ENCODE measurements at regions not wholly inside any gene's neighbourhood (a gene's known extent, or its start where the extent isn't known, plus 50 kb on each side); places are given as distances from the start of the nearest gene placed in this dataset.

DNA sequence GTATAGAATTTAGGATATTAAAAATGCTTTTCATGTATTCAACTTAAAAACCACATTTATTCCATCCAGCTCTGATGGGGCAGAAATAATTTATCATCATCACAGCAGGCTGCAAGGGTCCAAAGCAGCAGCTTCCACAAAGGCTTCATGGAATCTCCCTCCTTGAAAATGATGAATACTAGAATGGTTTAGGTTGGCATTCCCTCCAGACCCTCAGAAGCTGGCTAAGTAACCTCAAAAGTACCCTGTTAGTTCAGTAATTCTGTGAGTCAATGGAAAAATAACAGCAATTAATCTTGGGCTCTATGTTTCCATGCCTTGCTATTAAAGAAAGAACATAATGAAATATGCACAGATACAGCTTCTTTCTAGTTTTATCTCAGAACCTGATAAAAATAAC lies 594.9 kb upstream of the DIPK2B start:
- Histone ChIP-seq H3K27me3 (ENCODE audit: control insufficient read depth in 2 of 2, insufficient read depth in 2 of 2, low read length in 2 of 2) (no peaks in the 10 kb centered on the region), H3K9me1 (replicated peaks; ENCODE audit: control insufficient read depth, extremely low read depth, insufficient read depth, low read length) (no peaks in the 10 kb centered on the region), H3K79me2 (ENCODE audit: control insufficient read depth, insufficient read depth, low read length) (peaks cover 32% of the 10 kb centered on the region), H2AFZ (ENCODE audit: low read depth, low read length) (no peak overlapping the region), H3K9me3 (replicated peaks; ENCODE audit: control insufficient read depth, insufficient read depth, low read length) (no peaks in the 10 kb centered on the region), H3K4me2 (ENCODE audit: insufficient read depth, low read length) (no peak overlapping the region), H3K9ac (replicated peaks; ENCODE audit: extremely low read depth, insufficient read depth, low read length) (no peak overlapping the region), H3K4me3 (replicated peaks in 1 of 3; ENCODE audit: insufficient read depth in 1 of 3, low read depth in 1 of 3, low read length in 3 of 3) (no peak overlapping the region), H3K4me1 (ENCODE audit: control insufficient read depth, extremely low read depth, insufficient read depth, low read length) (no peaks in the 10 kb centered on the region), H3K27ac (ENCODE audit: insufficient read depth, low read depth, low read length) (no peak overlapping the region), H3K36me3 (ENCODE audit: control insufficient read depth in 2 of 2, extremely low read depth in 1 of 2, insufficient read depth in 2 of 2, low read length in 2 of 2) (no peaks in the 10 kb centered on the region), H4K20me1 (replicated peaks; ENCODE audit: control insufficient read depth, extremely low read depth, insufficient read depth, low read length) (no peaks in the 10 kb centered on the region)
- intact Hi-C loops (cut with micrococcal nuclease) (loop anchor here (5.0 kb wide), 1 partner anchor 908 kb away; no protein-coding TSS in a partner anchor), dilution Hi-C loops (cut with MboI; ENCODE audit: extremely low pct_ligation_motif_present, low sequenced_read_pairs) (no loop called here)
- BruUV-seq (replicated peaks): no TSS peak
- FAIRE-seq (peak; percentile 12), DNase-seq (ENCODE audit: low read depth, low spot score) (no peak)
- ChIA-PET POLR2A (no interaction called here), CTCF (no interaction called here)
- TF ChIP-seq POLR2AphosphoS5 (IDR thresholded peaks at IDR 0.05; ENCODE audit: insufficient read depth, low read depth, low read length): no peak
- TF ChIP-seq FOS (IDR thresholded peaks at IDR 0.05; ENCODE audit: borderline replicate concordance, insufficient read depth, low read length): no peak
- TF ChIP-seq, protein P1, sequence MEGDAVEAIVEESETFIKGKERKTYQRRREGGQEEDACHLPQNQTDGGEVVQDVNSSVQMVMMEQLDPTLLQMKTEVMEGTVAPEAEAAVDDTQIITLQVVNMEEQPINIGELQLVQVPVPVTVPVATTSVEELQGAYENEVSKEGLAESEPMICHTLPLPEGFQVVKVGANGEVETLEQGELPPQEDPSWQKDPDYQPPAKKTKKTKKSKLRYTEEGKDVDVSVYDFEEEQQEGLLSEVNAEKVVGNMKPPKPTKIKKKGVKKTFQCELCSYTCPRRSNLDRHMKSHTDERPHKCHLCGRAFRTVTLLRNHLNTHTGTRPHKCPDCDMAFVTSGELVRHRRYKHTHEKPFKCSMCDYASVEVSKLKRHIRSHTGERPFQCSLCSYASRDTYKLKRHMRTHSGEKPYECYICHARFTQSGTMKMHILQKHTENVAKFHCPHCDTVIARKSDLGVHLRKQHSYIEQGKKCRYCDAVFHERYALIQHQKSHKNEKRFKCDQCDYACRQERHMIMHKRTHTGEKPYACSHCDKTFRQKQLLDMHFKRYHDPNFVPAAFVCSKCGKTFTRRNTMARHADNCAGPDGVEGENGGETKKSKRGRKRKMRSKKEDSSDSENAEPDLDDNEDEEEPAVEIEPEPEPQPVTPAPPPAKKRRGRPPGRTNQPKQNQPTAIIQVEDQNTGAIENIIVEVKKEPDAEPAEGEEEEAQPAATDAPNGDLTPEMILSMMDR (IDR thresholded peaks at IDR 0.05; ENCODE audit: extremely low read depth in 1 of 2, insufficient read depth in 1 of 2, low read depth in 1 of 2, low read length in 2 of 2): no peak
- TF ChIP-seq JUN (IDR thresholded peaks at IDR 0.05; ENCODE audit: borderline replicate concordance, insufficient read depth, insufficient read length, low read depth): no peak
- no peak for TF ChIP-seq MYC (IDR thresholded peaks at IDR 0.05; ENCODE audit: low read depth, low read length)
- no peak for TF ChIP-seq EZH2 (IDR thresholded peaks at IDR 0.05; ENCODE audit: borderline replicate concordance, low read depth, low read length, severe bottlenecking)
- no peak for TF ChIP-seq GATA2 (IDR thresholded peaks at IDR 0.05; ENCODE audit: insufficient read depth, insufficient read length, low read depth, low read length)
- no peak for TF ChIP-seq POLR2A (IDR thresholded peaks at IDR 0.05; ENCODE audit: low read depth, low read length)
- TF ChIP-seq, protein P2, sequence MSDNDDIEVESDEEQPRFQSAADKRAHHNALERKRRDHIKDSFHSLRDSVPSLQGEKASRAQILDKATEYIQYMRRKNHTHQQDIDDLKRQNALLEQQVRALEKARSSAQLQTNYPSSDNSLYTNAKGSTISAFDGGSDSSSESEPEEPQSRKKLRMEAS (IDR thresholded peaks at IDR 0.05; ENCODE audit: insufficient read depth, insufficient read length): no peak
